Peyer's patch (tissue), 4 donors: ENCODE measurements at regions not wholly inside any gene's neighbourhood (a gene's known extent, or its start where the extent isn't known, plus 50 kb on each side); places are given as distances from the start of the nearest gene placed in this dataset.

ENCODE experiments used
- DNase-seq, 3 donors: peaks; one replicate each; pipeline ENCODE4 v3.0.0-alpha.2; 2017 to 2019
- H3K27ac ChIP-seq, 4 donors: fragments of 200-600 bp; sonication (generic); one replicate each; pipeline ENCODE4 v1.5.1; 2016 to 2019
- H3K27me3 ChIP-seq, 2 donors: fragments of 200-600 bp; sonication (generic); one replicate each; pipeline ENCODE4 v1.5.1; 2019
- H3K36me3 ChIP-seq, 3 donors: fragments of 200-600 bp; sonication (generic); one replicate each; pipeline ENCODE4 v1.5.1; 2016 to 2019
- H3K4me1 ChIP-seq, 4 donors: fragments of 200-600 bp; sonication (generic); one replicate each; pipeline ENCODE4 v1.5.1; 2016 to 2019
- H3K4me3 ChIP-seq, 4 donors: fragments of 200-600 bp; sonication (generic); 1 replicate in 3 of 4; 2 replicates in 1 of 4; pipeline ENCODE4 v1.5.1; 2016 to 2019; ENCODE audit warnings: mild to moderate bottlenecking in 1 of 4
- H3K9me3 ChIP-seq, 4 donors: fragments of 200-600 bp; sonication (generic); one replicate each; pipeline ENCODE4 v1.5.1; 2016 to 2019; ENCODE audit warnings: mild to moderate bottlenecking in 1 of 4
- CTCF ChIP-seq, 6 experiments: fragments of 450-650 bp in 4 of 6; fragments of 200-600 bp in 2 of 6; sonication (generic) in 1 of 6; IDR thresholded peaks; one replicate each; pipeline ENCODE4 v1.5.1; 2017 to 2019; ENCODE audit warnings: antibody characterized with exemption in 6 of 6, mild to moderate bottlenecking in 3 of 6, moderate library complexity in 1 of 6
- POLR2A ChIP-seq, 2 donors: fragments of 450-650 bp; IDR thresholded peaks; one replicate each; pipeline ENCODE4 v1.5.1; 2017; ENCODE audit warnings: antibody characterized with exemption in 2 of 2, mild to moderate bottlenecking in 2 of 2, moderate library complexity in 2 of 2

- no peak for TF ChIP-seq CTCF (IDR thresholded peaks at IDR 0.05)
- no peak for TF ChIP-seq POLR2A (IDR thresholded peaks at IDR 0.05)
- Histone ChIP-seq H3K4me3 (no peak overlapping the region), H3K27me3 (no peaks in the 10 kb centered on the region), H3K36me3 (no peaks in the 10 kb centered on the region), H3K9me3 (no peaks in the 10 kb centered on the region), H3K27ac (no peak overlapping the region), H3K4me1 (peaks cover 0 to 25% (median 3%) of the 10 kb centered on the region in 4 donors)
- no peak for DNase-seq
Measured at GRCh38 chr5:71934322-71934721, 173.0 kb upstream of the MAP1B start.

GRCh38 chr5:71937921-71938698 lies 169.2 kb upstream of the MAP1B start:
- H3K27me3 ChIP-seq = no peaks in the 10 kb centered on the region
- peak overlapping the region in 2 of 4 donors; percentile 0 to 14 for H3K27ac ChIP-seq
- H3K4me1 ChIP-seq = peaks cover 0 to 16% (median 1%) of the 10 kb centered on the region in 4 donors
- no peaks in the 10 kb centered on the region for H3K36me3 ChIP-seq
- no peak for DNase-seq
- TF ChIP-seq POLR2A (IDR thresholded peaks at IDR 0.05) = no peak
- TF ChIP-seq CTCF (IDR thresholded peaks at IDR 0.05) = no peak
- no peak overlapping the region for H3K4me3 ChIP-seq
- no peaks in the 10 kb centered on the region for H3K9me3 ChIP-seq

- no peaks in the 10 kb centered on the region for H3K36me3 ChIP-seq
Measured at GRCh38 chr5:71938895-71939294, 168.4 kb upstream of the MAP1B start.

GRCh38 chr5:71939452-71940230 lies 167.6 kb upstream of the MAP1B start:
- Histone ChIP-seq H3K27ac (peak overlapping the region in 1 of 4 donors; percentile 14), H3K4me3 (no peak overlapping the region), H3K9me3 (no peaks in the 10 kb centered on the region), H3K36me3 (no peaks in the 10 kb centered on the region), H3K27me3 (no peaks in the 10 kb centered on the region), H3K4me1 (peaks cover 0 to 10% (median 0%) of the 10 kb centered on the region in 4 donors)
- DNase-seq = no peak
- no peak for TF ChIP-seq POLR2A (IDR thresholded peaks at IDR 0.05)
- no peak for TF ChIP-seq CTCF (IDR thresholded peaks at IDR 0.05)

More at GRCh38 chr5:71938895-71939294, 168.4 kb upstream of the MAP1B start:
- DNase-seq = peak in 2 of 3 donors; percentile 80 to 82
- no peaks in the 10 kb centered on the region for H3K27me3 ChIP-seq
- no peaks in the 10 kb centered on the region for H3K9me3 ChIP-seq
- peaks cover 0 to 10% (median 0%) of the 10 kb centered on the region in 4 donors for H3K4me1 ChIP-seq
- no peak overlapping the region for H3K4me3 ChIP-seq
- TF ChIP-seq POLR2A (IDR thresholded peaks at IDR 0.05) (peak in 1 of 2 donors; percentile 15), CTCF (IDR thresholded peaks at IDR 0.05) (no peak)
- H3K27ac ChIP-seq = peak overlapping the region in 2 of 4 donors; percentile 0 to 14

GRCh38 chr5:71943874-71944273 lies 163.4 kb upstream of the MAP1B start:
- DNase-seq = no peak
- H3K9me3 ChIP-seq = peaks cover 0 to 6% (median under 1%) of the 10 kb centered on the region in 4 donors
- no peak overlapping the region for H3K4me3 ChIP-seq
- no peak overlapping the region for H3K27ac ChIP-seq
- TF ChIP-seq POLR2A (IDR thresholded peaks at IDR 0.05) (no peak), CTCF (IDR thresholded peaks at IDR 0.05) (no peak)
- H3K36me3 ChIP-seq = no peaks in the 10 kb centered on the region
- no peaks in the 10 kb centered on the region for H3K27me3 ChIP-seq
- H3K4me1 ChIP-seq = peaks cover 0 to 10% (median 0%) of the 10 kb centered on the region in 4 donors
